ENCODE measurements at regions not wholly inside any gene's neighbourhood (a gene's known extent, or its start where the extent isn't known, plus 50 kb on each side); places are given as distances from the start of the nearest gene placed in this dataset.

GRCh38 chr3:86282106-86282787, 708.7 kb downstream of the VGLL3 start:
- DNase-seq (ENCODE audit: low spot score) = no peak

- no peak for DNase-seq (ENCODE audit: low spot score)
Measured at GRCh38 chr3:86269364-86270155, 721.4 kb downstream of the VGLL3 start.

- DNase-seq (ENCODE audit: low spot score) = no peak
Measured at GRCh38 chr3:86257955-86258641, 732.9 kb downstream of the VGLL3 start.

- no peak for DNase-seq (ENCODE audit: low spot score)
Measured at GRCh38 chr3:86254480-86254879, 736.5 kb downstream of the VGLL3 start.

- DNase-seq (ENCODE audit: low spot score) = no peak
Measured at GRCh38 chr3:86251781-86252180, 739.2 kb downstream of the VGLL3 start.

- no peak for DNase-seq (ENCODE audit: low spot score)
Measured at GRCh38 chr3:86249833-86250232, 741.1 kb downstream of the VGLL3 start.

- peak; percentile 15 for DNase-seq (ENCODE audit: low spot score)
Measured at GRCh38 chr3:86245360-86245759, 745.6 kb downstream of the VGLL3 start.

GRCh38 chr3:86244905-86245304, 746.0 kb downstream of the VGLL3 start:
- DNase-seq (ENCODE audit: low spot score) = no peak

GRCh38 chr3:86239946-86240345, 751.0 kb downstream of the VGLL3 start:
- no peak for DNase-seq (ENCODE audit: low spot score)

- DNase-seq (ENCODE audit: low spot score) = no peak
Measured at GRCh38 chr3:86234506-86235254, 756.3 kb downstream of the VGLL3 start.

GRCh38 chr3:86230762-86231161, 760.2 kb downstream of the VGLL3 start:
- no peak for DNase-seq (ENCODE audit: low spot score)

- DNase-seq (ENCODE audit: low spot score) = no peak
Measured at GRCh38 chr3:86229775-86230094, 761.2 kb downstream of the VGLL3 start.

- DNase-seq (ENCODE audit: low spot score) = no peak
Measured at GRCh38 chr3:86229086-86229774, 761.7 kb downstream of the VGLL3 start.

GRCh38 chr3:86228101-86228500, 762.8 kb downstream of the VGLL3 start:
- no peak for DNase-seq (ENCODE audit: low spot score)

GRCh38 chr3:86225461-86225860, 765.5 kb downstream of the VGLL3 start:
- no peak for DNase-seq (ENCODE audit: low spot score)

GRCh38 chr3:86221601-86222000, 769.3 kb downstream of the VGLL3 start:
- no peak for DNase-seq (ENCODE audit: low spot score)

- no peak for DNase-seq (ENCODE audit: low spot score)
Measured at GRCh38 chr3:86208772-86209171, 782.2 kb downstream of the VGLL3 start.

GRCh38 chr3:86182606-86183005, 808.3 kb downstream of the VGLL3 start:
- DNase-seq (ENCODE audit: low spot score) = no peak

- peak; percentile 41 for DNase-seq (ENCODE audit: low spot score)
Measured at GRCh38 chr3:86180696-86181095, 810.3 kb downstream of the VGLL3 start.

GRCh38 chr3:86178095-86178494, 812.9 kb downstream of the VGLL3 start:
- no peak for DNase-seq (ENCODE audit: low spot score)

- no peak for DNase-seq (ENCODE audit: low spot score)
Measured at GRCh38 chr3:86176445-86176784, 814.5 kb downstream of the VGLL3 start.

Measured in iPS-NIHi11 (cell line).